NCI-H146 (cell line): ENCODE measurements at regions not wholly inside any gene's neighbourhood (a gene's known extent, or its start where the extent isn't known, plus 50 kb on each side); places are given as distances from the start of the nearest gene placed in this dataset.
A peak's percentile ranks its signal among the peaks of the same experiment; 100 is the strongest.
"Not testable (repeated sequence)": the region's sequence is repeated elsewhere in the genome, so short reads cannot be mapped to it uniquely, and the experiment has no call there.

ENCODE experiments used
- DNase-seq: peaks from one replicate; lab custom pipeline; 2025; lab: John Stamatoyannopoulos, UW

DNA sequence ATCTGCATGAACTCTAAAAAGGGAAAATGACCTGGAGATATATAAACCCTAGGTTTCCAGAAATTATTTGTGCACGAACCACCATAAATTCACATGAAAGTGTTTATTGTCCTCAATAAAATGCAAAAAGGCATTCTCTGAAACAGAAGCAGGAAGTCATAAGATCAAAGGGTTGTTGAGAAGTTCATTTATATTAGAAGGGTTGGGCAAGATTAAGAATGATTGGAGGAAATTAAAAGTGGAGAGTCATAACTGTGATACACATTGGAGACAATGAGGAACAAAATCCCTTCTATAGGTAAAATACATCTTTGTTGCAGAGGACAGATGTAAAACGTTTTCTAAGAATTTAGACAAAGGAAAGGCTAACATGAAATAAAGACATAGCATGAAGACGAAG, 476.8 kb downstream of the CBLN4 start:
- no peak for DNase-seq

DNA sequence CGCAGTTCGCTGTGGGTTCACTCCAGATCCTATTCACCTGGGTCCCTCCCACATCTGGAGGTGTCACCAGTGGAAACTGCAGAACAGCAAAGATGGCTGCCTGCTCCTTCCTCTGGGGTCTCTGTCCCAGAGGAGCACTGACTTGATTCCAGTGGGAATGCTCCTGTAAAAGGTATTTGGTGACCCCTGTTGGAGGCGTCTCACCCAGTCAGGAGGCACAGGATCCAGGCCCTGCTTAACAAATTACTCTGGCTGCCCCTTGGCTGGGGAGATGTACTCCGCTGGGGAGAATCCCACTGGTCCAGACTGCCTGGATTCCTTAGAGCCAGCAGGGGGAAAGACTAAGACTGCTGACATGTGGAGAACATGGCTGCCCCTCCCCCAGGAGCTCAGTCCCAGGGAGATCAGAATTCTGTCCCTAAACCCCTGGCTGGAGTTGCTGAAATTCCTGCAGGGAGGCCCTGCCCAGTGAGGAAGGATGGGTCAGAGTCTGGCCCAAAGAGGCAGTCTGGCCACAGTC, 483.0 kb downstream of the CBLN4 start:
- DNase-seq = no peak

DNA sequence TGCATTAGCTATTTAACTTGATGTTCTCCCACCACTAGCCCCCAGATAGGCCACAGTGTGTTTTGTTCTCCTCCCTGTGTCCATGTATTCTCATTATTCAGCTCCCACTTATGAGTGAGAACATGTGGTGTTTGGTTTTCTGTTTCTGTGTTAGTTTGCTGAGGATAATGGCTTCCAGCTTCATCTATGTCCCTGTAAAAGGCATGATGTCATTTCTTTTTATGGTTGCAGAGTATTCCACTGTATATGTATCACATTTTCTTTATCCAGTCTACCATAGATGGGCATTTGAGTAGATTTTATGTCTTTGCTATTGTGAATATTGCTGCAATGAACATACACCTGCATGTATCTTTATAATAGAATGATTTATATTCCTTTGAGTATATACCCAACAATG, 487.7 kb downstream of the CBLN4 start:
- DNase-seq = not testable (repeated sequence)

DNA sequence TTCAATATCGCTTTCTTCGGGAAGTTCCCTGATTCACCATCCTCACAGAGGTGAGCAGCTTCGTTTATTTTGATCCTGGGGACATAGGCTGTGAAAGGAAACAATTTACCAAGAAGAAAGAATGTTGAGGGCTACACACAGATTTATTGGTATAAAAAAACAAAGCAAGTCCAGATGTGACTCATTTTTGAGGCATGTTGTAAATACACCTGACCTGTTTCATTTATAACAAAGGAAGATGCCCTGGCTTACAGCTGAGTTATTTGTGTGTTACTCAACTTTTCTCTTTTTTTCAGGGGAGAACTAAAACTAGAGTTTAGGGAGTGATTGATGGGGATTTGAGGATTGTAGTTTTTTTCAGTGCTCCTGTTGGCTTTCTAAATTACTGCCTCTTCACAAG, 489.5 kb downstream of the CBLN4 start:
- no peak for DNase-seq

DNA sequence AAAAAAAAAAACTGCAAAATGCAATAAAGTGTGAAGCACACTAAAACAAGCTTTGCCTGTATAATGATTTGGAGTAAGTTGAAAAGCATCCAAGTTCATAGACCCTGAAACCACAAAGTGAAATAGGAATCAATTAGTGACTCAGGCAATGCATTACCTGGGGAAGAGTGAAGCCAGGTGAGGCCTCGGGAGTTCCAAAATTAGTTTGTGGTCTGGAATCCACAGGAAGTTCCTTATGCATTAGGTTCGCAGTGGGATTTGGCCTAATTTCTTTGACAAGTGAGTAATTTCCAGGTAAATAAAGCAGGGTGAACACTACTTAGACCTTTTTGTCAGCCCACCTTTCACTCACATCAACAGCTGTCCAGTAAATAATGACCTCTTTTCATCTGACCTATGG, 490.8 kb downstream of the CBLN4 start:
- DNase-seq = peak; percentile 84

DNA sequence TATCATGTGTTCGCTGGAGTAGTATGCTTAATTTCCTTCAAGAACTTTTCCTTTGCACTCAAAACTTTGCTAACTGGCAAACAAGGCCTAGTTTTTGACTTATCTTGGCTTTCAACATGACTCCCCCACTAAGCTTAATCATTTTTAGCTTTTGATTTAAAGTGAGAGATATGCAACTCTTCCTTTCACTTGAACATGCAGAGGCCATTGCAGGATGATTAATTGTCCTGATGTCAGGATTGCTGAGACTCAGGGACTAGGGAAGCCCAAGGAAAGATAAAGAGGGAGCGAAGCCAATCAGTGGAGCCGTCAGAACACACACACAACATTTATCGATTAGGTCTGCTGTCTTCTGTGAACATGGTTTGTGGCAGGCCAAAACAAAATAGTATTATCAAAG, 491.4 kb downstream of the CBLN4 start:
- DNase-seq = no peak

DNA sequence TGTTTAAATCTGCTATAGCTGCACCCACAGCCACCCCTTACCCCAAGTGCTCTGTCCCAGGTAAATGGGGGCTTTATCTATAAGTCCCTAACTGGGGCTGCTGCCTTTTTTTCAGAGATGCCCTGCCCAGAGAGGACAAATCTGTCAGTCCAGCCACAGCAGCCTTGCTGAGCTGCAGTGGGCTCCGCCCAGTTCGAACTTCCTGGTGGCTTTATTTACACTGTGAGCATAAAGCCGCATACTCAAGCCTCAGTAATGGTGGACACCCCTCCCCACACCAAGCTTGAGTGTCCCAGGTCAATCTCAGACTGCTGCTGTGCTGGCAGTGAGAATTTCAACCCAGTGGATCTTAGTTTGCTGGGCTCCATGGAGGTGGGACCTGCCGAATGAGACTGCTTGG, 505.2 kb downstream of the CBLN4 start:
- peak; percentile 10 for DNase-seq

DNA sequence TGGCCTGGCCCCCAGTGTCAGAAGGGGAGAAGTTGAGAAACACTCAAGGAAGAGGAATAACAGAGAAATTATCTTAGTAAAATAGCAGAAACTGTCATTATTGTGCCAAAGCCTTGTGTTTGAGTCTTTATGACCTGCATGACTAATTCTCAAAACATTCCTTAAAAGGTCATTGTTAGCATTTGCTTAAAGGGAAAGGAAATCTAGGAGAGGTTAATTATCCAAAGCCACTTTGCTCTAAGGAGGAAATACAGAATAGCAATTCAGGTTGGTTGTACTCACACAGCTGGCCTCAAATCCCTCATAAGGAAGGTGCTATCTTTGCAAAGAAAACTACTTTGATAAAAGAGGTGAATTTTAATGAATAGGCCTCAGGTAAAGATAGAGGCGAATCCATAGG, 516.7 kb downstream of the CBLN4 start:
- DNase-seq = no peak

DNA sequence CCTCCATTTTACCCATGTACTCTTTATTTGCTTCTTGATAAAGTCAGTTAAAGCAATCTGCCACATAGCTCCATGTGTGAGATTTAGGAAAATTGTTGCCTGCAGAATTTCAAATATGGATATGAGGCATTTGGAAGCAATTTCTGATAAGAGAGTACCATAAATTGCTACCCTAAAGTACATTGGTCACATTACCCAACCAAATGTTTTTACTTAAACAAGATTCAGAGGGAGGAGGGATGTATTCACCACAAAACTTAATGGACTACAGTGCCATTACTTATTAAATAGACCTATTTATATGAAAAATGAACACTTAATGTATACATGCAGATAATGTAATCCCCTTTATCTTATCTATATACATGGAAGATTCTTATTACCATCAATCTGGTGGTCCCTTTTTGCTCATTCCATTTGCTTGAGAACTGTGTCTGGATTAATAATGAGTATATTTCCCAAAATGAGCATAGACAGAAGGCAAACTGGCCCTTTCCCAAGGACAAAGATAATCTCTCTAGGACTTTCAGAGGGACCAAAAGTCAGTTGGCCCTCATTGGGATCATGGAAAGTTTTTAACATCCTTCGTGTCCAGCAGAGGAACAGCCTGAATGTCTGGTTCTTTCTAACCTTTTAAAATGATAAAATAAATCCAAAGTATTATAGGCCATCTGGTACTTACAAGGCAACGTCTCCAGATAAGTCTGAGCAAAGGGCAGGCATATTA, 526.4 kb downstream of the CBLN4 start:
- DNase-seq = no peak

DNA sequence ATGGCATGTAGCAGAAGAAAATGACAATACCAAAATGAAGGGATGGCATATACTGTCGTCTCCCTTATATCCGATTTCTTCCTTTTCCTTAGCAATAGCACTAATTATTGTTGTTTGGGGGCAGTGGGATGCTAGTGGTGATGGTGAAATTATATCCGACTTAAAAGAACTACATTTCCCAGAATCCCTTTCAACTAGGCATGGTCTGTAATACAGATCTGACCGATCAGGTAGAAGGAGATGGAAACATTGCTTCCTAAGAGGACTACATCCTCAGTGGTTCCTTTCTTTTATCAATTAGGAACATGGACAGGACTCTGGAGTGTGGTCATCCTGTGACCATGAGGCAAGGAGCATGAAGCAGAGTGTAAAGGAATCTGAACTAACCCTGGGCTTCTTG, 532.6 kb downstream of the CBLN4 start:
- DNase-seq = no peak

DNA sequence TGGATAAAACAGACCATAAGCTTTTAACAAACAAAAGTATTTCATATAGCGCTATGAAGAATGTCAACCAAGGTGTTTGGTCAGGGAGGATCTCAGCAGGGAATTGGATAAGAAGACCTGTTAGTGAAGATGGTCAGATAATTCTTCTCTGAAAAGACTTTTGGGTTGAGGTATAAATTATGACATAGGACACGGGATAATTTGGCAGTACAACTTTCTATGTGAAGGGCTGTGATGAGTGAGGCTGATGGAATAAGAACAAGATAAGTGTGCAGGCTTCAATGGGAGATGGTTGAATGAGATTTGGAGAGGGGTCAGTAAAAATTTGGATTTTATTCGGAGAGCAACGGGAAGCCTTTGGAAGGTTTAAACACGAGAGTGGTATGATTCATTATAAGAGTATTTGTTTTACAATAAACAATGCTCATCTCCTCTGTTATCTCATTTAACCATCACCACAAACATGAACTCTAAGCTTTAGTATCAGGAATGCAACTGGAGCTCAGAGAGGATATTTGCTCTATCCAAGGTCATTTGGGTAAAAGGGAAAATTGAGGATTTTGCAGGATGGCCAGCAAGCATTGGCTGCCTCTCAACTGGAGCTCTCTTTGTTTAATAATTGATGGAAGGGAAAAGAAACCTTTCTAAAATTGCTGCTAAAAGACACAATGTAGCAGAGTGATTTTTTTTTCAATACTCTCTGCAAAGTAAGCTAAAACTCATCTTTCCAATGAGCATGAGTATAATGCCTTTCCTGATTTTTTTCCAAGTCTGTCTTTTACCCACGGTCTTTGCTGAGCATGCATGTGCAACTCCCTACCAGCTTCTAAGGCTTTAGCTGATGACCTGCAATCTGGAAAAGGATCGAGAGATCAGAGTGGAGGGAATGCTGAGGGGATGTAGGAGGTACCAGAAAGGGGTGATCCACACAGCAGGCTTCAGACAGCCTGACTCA, 534.0 kb downstream of the CBLN4 start:
- DNase-seq = no peak

DNA sequence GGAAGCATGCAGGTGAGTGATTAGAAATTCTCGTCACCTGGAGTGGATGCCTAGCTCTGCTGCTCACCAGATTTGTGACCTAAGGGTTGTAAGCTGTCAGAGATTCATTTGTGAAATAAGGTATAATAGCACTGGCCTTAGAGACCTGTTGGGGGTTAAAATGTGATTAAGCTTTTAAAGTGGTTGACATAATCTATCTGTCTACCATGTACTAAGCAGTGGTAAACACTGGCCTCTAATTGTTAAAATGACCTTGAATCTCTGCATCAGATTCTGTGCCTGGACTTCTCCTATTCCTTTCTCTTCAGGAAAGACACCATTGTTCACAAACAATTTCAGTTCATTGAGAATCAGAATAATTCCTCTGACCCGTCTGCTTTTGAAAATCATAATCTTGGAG, 536.2 kb downstream of the CBLN4 start:
- DNase-seq = no peak

DNA sequence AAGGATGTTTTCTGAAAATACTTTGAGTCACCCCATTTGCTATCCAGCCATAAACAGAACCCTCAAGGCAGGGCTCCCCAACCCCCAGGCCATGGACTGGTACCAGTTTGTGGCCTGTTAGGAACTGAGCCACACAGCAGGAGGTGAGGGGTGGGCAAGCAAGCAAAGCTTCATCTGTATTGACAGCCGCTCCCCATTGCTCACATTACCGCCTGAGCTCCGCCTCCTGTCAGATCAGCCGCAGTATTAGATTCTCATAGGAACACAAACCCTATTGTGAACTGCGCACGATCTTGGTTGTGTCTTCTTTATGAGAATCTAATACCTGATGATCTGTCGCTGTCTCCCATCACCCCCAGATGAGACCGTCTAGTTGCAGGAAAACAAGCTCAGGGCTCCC, 543.8 kb downstream of the CBLN4 start:
- no peak for DNase-seq

DNA sequence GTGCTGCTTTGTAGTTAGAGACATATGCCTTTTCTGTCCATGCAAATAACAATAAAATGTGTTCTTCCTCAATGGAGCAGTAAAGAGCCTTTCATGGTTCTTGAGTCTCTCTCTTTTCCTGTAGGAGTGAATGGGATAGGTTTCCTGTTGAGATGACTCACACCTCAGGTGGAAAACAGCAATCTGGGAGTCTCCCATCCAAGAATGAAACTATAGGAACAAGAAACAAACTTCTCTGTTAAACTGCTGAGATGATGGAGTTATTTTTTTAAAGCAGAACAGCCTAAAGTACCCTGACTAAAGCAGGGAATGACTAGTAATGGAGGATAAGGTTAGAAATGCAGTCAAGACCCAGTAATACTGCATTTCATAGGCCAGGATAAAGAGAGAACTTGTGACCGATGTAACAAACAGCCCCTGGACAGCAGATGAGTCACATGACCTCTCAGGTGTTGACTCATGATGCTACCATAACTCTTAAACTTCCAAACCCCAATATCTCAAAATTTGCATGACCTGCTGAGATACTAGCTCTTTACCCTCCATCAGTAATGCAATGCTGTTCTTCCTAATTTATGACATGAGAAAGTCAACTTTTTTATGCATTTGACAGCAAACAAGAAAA, 548.9 kb downstream of the CBLN4 start:
- no peak for DNase-seq

DNA sequence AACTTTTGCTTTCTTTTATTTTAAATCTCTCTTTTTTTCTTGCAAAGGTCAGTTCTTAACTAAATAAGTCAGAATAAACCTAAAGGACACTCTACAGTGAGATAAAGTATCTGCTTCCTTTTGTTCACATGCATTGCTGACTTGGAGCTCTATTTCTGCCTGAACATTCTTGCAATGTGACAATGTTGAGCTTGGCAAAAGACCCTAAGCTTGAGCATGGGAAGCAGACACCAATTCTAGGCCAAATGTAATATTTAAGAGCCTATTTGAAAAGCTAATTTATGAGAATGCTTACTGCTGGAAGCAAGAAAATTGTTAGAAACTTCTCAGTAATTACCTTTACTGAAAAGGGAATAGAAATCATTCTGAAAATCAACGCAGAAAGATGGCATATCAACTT, 556.2 kb downstream of the CBLN4 start:
- DNase-seq = no peak

DNA sequence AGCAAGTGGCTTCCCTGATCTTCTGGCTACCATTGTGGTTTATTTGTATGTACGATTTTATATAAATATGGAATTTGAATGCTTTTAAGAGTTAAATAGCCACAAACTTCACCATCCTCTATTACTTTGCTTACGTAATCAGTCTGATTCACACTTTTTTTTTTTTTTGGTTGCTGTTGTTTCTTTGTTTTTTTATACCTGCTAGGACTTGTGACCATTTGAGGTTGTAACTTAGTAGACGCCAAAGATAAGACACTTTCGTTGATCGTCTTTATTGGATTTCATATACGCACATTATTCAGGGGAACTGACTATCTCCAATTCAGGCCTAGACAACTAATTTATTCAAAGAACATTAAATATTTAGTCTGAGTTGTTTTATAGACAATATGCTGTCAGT, 559.0 kb downstream of the CBLN4 start:
- DNase-seq = peak; percentile 38

DNA sequence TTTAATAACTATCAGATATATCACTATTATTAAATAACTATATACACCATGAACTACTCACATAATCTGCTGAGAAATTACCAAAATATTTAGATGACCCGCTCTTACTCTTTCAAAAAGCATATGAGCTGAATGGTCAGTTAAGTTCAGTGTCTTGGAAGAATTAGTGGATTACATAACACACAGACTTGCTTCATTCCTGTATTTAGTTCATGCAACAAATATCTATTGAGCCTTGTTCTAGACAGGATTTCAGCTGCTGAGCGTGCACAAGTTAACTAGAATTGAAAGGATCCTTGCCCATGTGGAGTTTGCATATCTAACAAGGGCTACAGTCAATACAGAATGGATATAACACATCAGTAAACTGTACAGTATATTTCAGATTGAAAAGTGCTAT, 566.2 kb downstream of the CBLN4 start:
- DNase-seq = no peak

DNA sequence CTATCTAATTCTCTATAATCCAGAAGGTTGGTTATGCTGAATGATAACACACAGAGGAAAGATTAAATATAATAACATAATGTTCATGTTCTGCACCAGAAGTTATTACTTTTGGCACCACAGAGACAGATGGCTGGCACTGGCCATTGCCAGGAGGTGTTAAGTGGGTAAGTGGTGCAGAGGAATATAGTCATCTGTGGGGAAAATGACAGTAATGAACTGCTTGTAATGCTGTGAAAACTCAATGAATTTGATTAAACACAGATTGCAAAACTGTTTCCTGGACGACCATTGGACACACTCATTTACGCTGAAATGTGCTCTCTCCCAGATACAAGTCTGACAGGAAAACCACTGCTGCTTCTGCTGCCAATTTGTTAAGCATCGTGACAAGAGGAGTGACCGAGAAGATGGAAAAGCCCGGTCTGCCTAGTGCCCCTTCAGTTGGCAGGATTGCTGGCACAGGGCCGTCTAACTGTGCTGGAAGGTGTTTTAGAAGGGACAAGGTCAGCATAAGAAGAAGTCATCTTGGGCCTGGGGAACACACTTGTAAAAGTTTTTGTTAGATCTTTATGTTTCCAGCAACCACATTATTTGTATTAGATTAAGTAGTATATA, 567.4 kb downstream of the CBLN4 start:
- no peak for DNase-seq

DNA sequence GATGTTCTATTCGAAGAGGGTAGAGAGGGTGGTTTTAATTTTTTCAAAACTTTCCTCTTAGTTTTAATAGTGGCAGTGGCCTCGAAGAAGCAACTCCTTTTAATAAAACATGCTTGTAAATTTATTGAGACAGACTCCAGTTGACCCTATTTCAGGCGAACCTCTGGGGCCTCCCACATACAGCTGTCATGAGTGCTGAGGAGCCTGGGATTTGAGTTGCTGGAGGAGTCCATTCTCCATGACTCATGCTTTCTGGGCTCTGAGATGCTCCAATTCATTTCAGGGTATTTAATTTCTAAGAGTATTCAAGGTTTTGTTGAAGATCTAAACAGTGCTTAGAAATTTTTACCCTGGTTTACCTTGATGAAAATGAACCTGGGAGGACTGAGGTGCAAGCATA, 580.4 kb downstream of the CBLN4 start:
- DNase-seq = no peak

DNA sequence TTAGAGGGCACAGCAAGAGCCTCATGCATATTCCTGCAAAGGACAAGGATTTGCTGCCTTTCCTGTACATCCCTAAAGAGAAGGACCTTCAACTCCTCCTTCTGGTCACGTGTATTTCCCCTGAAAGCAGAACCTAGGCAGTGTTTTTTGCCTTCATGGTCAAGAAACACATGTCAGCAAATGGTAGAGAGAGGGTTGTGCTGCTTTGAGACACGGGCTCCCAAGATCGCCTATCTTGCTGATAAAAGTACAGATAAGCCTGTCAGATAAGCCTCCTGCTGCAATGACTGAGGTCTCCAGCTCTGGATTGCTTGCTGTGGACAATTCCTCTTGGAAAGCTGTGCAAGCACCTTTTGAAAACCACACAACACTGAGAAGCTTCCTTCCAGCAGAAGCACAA, 580.8 kb downstream of the CBLN4 start:
- peak; percentile 51 for DNase-seq

DNA sequence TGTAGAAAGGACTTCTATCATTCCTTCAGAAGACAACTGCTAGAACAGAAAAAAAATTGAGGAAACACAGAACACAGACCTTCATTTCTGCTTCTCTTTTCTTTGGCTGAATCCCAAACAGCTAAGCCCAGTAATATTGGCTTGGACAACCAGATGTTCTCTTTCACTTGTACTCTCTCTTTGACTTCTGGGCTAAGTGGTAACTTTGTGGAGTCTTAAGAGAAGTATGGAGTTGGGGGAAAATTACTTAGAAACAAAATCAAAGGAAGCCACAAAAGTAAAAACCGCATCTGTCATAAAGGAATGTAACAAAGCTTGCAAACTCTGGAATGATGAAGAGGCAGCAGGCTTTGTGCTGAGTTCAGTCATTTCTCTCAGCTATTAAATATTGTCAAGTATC, 587.5 kb downstream of the CBLN4 start:
- no peak for DNase-seq

DNA sequence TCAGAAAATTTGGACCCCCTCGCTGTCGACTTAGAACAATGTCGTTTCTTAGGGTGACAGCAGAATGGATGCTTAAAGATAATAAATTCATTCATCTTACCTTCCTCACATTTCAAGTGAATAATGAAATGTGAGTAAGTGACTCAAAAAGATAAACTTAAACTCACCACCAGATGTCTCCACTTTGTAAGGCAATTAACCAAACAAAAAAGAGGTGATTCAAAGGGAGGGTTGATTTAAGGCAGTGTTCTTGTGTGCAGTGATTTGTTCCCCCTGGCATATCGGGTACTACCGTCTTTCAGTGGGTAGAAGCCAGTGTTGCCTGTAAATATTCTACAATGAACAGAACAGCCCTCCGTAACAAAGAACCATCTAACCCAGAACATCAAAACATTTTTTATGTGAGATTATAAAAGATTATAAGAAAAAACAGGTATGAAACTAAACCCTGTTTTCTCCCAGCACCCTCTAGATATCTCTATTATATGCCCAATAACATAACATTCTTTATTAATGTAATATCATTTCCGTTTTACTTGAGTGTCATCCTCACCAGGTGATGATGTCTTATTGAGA, 589.7 kb downstream of the CBLN4 start:
- DNase-seq = peak; percentile 61
